ENCODE measurements at regions not wholly inside any gene's neighbourhood (a gene's known extent, or its start where the extent isn't known, plus 50 kb on each side); places are given as distances from the start of the nearest gene placed in this dataset.

- DNase-seq = no peak
These were observed 418.3 kb downstream of the NPIPA7 start for GRCh38 chr16:16797239-16797638.

- DNase-seq = no peak
These were observed 419.6 kb downstream of the NPIPA7 start for GRCh38 chr16:16798504-16798903.

- DNase-seq = no peak
These were observed 426.9 kb downstream of the NPIPA7 start for GRCh38 chr16:16805809-16806208.

GRCh38 chr16:16815641-16816040 lies 436.7 kb downstream of the NPIPA7 start:
- DNase-seq = no peak

GRCh38 chr16:16817196-16817595 lies 438.3 kb downstream of the NPIPA7 start:
- no peak for DNase-seq

GRCh38 chr16:16821261-16821660 lies 442.3 kb downstream of the NPIPA7 start:
- no peak for DNase-seq

- no peak for DNase-seq
These were observed 450.0 kb downstream of the NPIPA7 start for GRCh38 chr16:16828913-16829398.

- DNase-seq = no peak
These were observed 451.5 kb downstream of the NPIPA7 start for GRCh38 chr16:16830401-16830800.

- no peak for DNase-seq
These were observed 452.0 kb downstream of the NPIPA7 start for GRCh38 chr16:16830973-16831372.

- DNase-seq = no peak
These were observed 454.2 kb downstream of the NPIPA7 start for GRCh38 chr16:16833165-16833564.

- DNase-seq = no peak
These were observed 471.3 kb downstream of the NPIPA7 start for GRCh38 chr16:16850274-16850673.

GRCh38 chr16:16857012-16857411 lies 478.1 kb downstream of the NPIPA7 start:
- DNase-seq = no peak

GRCh38 chr16:16857603-16858283 lies 478.8 kb downstream of the NPIPA7 start:
- DNase-seq = no peak

GRCh38 chr16:16861546-16861945 lies 482.6 kb downstream of the NPIPA7 start:
- DNase-seq = peak; percentile 57

GRCh38 chr16:16863672-16864071 lies 484.7 kb downstream of the NPIPA7 start:
- no peak for DNase-seq

GRCh38 chr16:16864536-16864935 lies 485.6 kb downstream of the NPIPA7 start:
- no peak for DNase-seq

- DNase-seq = no peak
These were observed 486.4 kb downstream of the NPIPA7 start for GRCh38 chr16:16865374-16865773.

- DNase-seq = no peak
These were observed 489.0 kb downstream of the NPIPA7 start for GRCh38 chr16:16867973-16868372.

GRCh38 chr16:16868727-16869126 lies 489.8 kb downstream of the NPIPA7 start:
- DNase-seq = no peak

GRCh38 chr16:16869746-16870145 lies 490.8 kb downstream of the NPIPA7 start:
- DNase-seq = no peak

- no peak for DNase-seq
These were observed 492.3 kb downstream of the NPIPA7 start for GRCh38 chr16:16871196-16871595.

- DNase-seq = no peak
These were observed 498.1 kb downstream of the NPIPA7 start for GRCh38 chr16:16877061-16877460.

GRCh38 chr16:16879567-16880251 lies 500.8 kb downstream of the NPIPA7 start:
- DNase-seq = no peak

- DNase-seq = no peak
These were observed 502.9 kb downstream of the NPIPA7 start for GRCh38 chr16:16881814-16882213.

- no peak for DNase-seq
These were observed 503.8 kb downstream of the NPIPA7 start for GRCh38 chr16:16882766-16883165.
